T-cell (primary cell): ENCODE measurements at regions not wholly inside any gene's neighbourhood (a gene's known extent, or its start where the extent isn't known, plus 50 kb on each side); places are given as distances from the start of the nearest gene placed in this dataset.
"Not testable (repeated sequence)": the region's sequence is repeated elsewhere in the genome, so short reads cannot be mapped to it uniquely, and the experiment has no call there.

Source experiments
- ATAC-seq, 4 experiments: fragments of 200-7000 bp in 3 of 4; fragments of 150-1000 bp in 1 of 4; cut with Tn5 transposase; replicated peaks in 1 of 4; 1 replicate in 3 of 4; 2 replicates in 1 of 4; pipeline ENCODE4 v1.10.0; 2021; ENCODE audit warnings: moderate library complexity in 3 of 4, mild to moderate bottlenecking in 2 of 4, moderate number of reproducible peaks in 1 of 4
- CTCF ChIA-PET, 2 donors: fragments of 300-600 bp; sonication (Branson Sonifier 250); formaldehyde crosslinking; loops; one replicate each; lab custom pipeline; 2022; ENCODE audit warnings: antibody characterized with exemption in 2 of 2; lab: Charles Lee
- POLR2A ChIA-PET, 2 donors: fragments of 300-600 bp; sonication (Branson Sonifier 250); formaldehyde crosslinking; loops; one replicate each; lab custom pipeline; 2022; ENCODE audit warnings: antibody characterized with exemption in 2 of 2; lab: Charles Lee
- DNase-seq, 35 experiments: peaks; one replicate each; pipeline versions ENCODE4 v3.0.0 to v3.0.0-alpha.2; 2013 to 2023
- H3K27ac ChIP-seq: one replicate; pipeline ENCODE4 v1.5.1; 2013; ENCODE audit warnings: low read length
- H3K27me3 ChIP-seq, 2 experiments: replicated peaks in 1 of 2; 1 replicate in 1 of 2; 2 replicates in 1 of 2; pipeline versions ENCODE4 v1.6.1 to v1.7.0; 2013; ENCODE audit warnings: low read length in 1 of 2, mixed read lengths in 1 of 2; ENCODE audit not compliant: control insufficient read depth in 2 of 2, insufficient read depth in 2 of 2; ENCODE audit errors: extremely low read depth in 1 of 2
- H3K36me3 ChIP-seq, 2 donors: 1 replicate in 1 of 2; 2 replicates in 1 of 2; pipeline versions ENCODE4 v1.6.1 to v1.7.0; 2013; ENCODE audit warnings: low read length in 1 of 2; ENCODE audit not compliant: control insufficient read depth in 2 of 2, insufficient read depth in 1 of 2; ENCODE audit errors: extremely low read depth in 1 of 2
- H3K4me1 ChIP-seq, 2 experiments: 1 replicate in 1 of 2; 2 replicates in 1 of 2; pipeline versions ENCODE4 v1.6.1 to v1.7.0; 2013; ENCODE audit warnings: low read length in 2 of 2, mixed read lengths in 1 of 2; ENCODE audit not compliant: insufficient read depth in 2 of 2, control insufficient read depth in 1 of 2; ENCODE audit errors: extremely low read depth in 1 of 2
- H3K4me3 ChIP-seq, 2 donors: 1 replicate in 1 of 2; 2 replicates in 1 of 2; pipeline versions ENCODE4 v1.5.1 to v1.7.0; 2013; ENCODE audit warnings: mild to moderate bottlenecking in 2 of 2, low read length in 1 of 2, moderate library complexity in 1 of 2; ENCODE audit not compliant: control insufficient read depth in 1 of 2; ENCODE audit errors: extremely low read depth in 1 of 2
- H3K9me3 ChIP-seq: 2 replicates; pipeline ENCODE4 v1.7.0; 2013
- H3K27ac Mint-ChIP-seq, 2 donors: one replicate each; pipeline ENCODE4 v1.8.0; 2020 to 2021; ENCODE audit warnings: mild to moderate bottlenecking in 2 of 2, mixed read lengths in 2 of 2
- H3K27me3 Mint-ChIP-seq, 2 donors: one replicate each; pipeline ENCODE4 v1.8.0; 2021 to 2022; ENCODE audit warnings: mixed read lengths in 2 of 2
- H3K36me3 Mint-ChIP-seq: one replicate; pipeline ENCODE4 v1.8.0; 2021; ENCODE audit warnings: mixed read lengths
- H3K4me1 Mint-ChIP-seq, 3 donors: one replicate each; pipeline ENCODE4 v1.8.0; 2020 to 2022; ENCODE audit warnings: mixed read lengths in 3 of 3, mild to moderate bottlenecking in 1 of 3
- H3K4me3 Mint-ChIP-seq, 3 donors: one replicate each; pipeline ENCODE4 v1.8.0; 2020 to 2022; ENCODE audit warnings: mild to moderate bottlenecking in 3 of 3, mixed read lengths in 3 of 3, moderate library complexity in 3 of 3
- H3K9me3 Mint-ChIP-seq, 3 donors: one replicate each; pipeline ENCODE4 v1.8.0; 2020 to 2022; ENCODE audit warnings: mixed read lengths in 3 of 3
- WGBS: methylation state at CpG from one replicate; pipeline ENCODE4 v1.1.5; 2013; ENCODE audit warnings: missing lambda C conversion rate; ENCODE audit not compliant: insufficient coverage; 5-methylcytosine and 5-hydroxymethylcytosine counted together

- H3K27me3 ChIP-seq, POLR2A ChIA-PET, H3K36me3 Mint-ChIP-seq, H3K27ac ChIP-seq, H3K9me3 Mint-ChIP-seq, CTCF ChIA-PET, DNase-seq, H3K27ac Mint-ChIP-seq, ATAC-seq, H3K36me3 ChIP-seq, H3K9me3 ChIP-seq, H3K4me1 Mint-ChIP-seq, H3K27me3 Mint-ChIP-seq, H3K4me3 Mint-ChIP-seq, H3K4me1 ChIP-seq, H3K4me3 ChIP-seq: not testable (repeated sequence)
- no CpG with 5 or more reads among the region's 5 CpGs for WGBS
Observed at GRCh38 chr16:18263046-18263445, 73.5 kb downstream of the NPIPA8 start.

- not testable (repeated sequence) for DNase-seq, H3K9me3 Mint-ChIP-seq
Observed at GRCh38 chr16:18261848-18262247, 74.7 kb downstream of the NPIPA8 start.

GRCh38 chr16:18259496-18260176 lies 76.9 kb downstream of the NPIPA8 start:
- DNase-seq, H3K9me3 ChIP-seq, H3K27ac ChIP-seq, POLR2A ChIA-PET, CTCF ChIA-PET, H3K36me3 Mint-ChIP-seq, H3K27me3 Mint-ChIP-seq, H3K27me3 ChIP-seq, ATAC-seq, H3K4me3 Mint-ChIP-seq, H3K9me3 Mint-ChIP-seq, H3K4me1 ChIP-seq, H3K4me1 Mint-ChIP-seq, H3K36me3 ChIP-seq, H3K4me3 ChIP-seq, H3K27ac Mint-ChIP-seq: not testable (repeated sequence)
- whole genome bisulfite sequencing, result no CpG with 5 or more reads among the region's 10 CpGs

More at GRCh38 chr16:18261848-18262247, 74.7 kb downstream of the NPIPA8 start:
- H3K27me3 ChIP-seq, H3K4me1 ChIP-seq, H3K36me3 Mint-ChIP-seq, POLR2A ChIA-PET, H3K27me3 Mint-ChIP-seq, H3K9me3 ChIP-seq, ATAC-seq, CTCF ChIA-PET, H3K27ac Mint-ChIP-seq, H3K27ac ChIP-seq, H3K4me3 ChIP-seq, H3K4me1 Mint-ChIP-seq, H3K4me3 Mint-ChIP-seq, H3K36me3 ChIP-seq: not testable (repeated sequence)
- no CpG with 5 or more reads among the region's 2 CpGs for WGBS

- H3K4me1 ChIP-seq, H3K36me3 Mint-ChIP-seq, H3K9me3 ChIP-seq, ATAC-seq, H3K4me3 Mint-ChIP-seq, H3K9me3 Mint-ChIP-seq, H3K4me1 Mint-ChIP-seq, H3K36me3 ChIP-seq, H3K27me3 Mint-ChIP-seq, DNase-seq, H3K4me3 ChIP-seq, H3K27ac ChIP-seq, H3K27ac Mint-ChIP-seq, CTCF ChIA-PET, POLR2A ChIA-PET, H3K27me3 ChIP-seq: not testable (repeated sequence)
- WGBS, result no CpG with 5 or more reads among the region's 5 CpGs
Observed at GRCh38 chr16:18252943-18253342, 83.6 kb downstream of the NPIPA8 start.

- H3K4me1 Mint-ChIP-seq, POLR2A ChIA-PET, H3K9me3 ChIP-seq, H3K36me3 Mint-ChIP-seq, ATAC-seq, H3K27me3 Mint-ChIP-seq, H3K27me3 ChIP-seq, H3K27ac Mint-ChIP-seq, H3K27ac ChIP-seq, DNase-seq, H3K4me1 ChIP-seq, CTCF ChIA-PET, H3K4me3 ChIP-seq, H3K9me3 Mint-ChIP-seq, H3K36me3 ChIP-seq, H3K4me3 Mint-ChIP-seq: not testable (repeated sequence)
- no CpG with 5 or more reads among the region's 13 CpGs for WGBS
Observed at GRCh38 chr16:18230505-18230904, 106.0 kb downstream of the NPIPA8 start.

- H3K36me3 Mint-ChIP-seq, H3K36me3 ChIP-seq, H3K27ac ChIP-seq, H3K27me3 ChIP-seq, H3K4me1 ChIP-seq, H3K27me3 Mint-ChIP-seq, H3K9me3 Mint-ChIP-seq, H3K4me3 Mint-ChIP-seq, CTCF ChIA-PET, H3K4me3 ChIP-seq, H3K4me1 Mint-ChIP-seq, DNase-seq, POLR2A ChIA-PET, ATAC-seq, H3K9me3 ChIP-seq, H3K27ac Mint-ChIP-seq: not testable (repeated sequence)
- no CpG with 5 or more reads among the region's 24 CpGs for WGBS
Observed at GRCh38 chr16:18222054-18223009, 114.2 kb downstream of the NPIPA8 start.
